ENCODE measurements at regions not wholly inside any gene's neighbourhood (a gene's known extent, or its start where the extent isn't known, plus 50 kb on each side); places are given as distances from the start of the nearest gene placed in this dataset.
"Not testable (repeated sequence)": the region's sequence is repeated elsewhere in the genome, so short reads cannot be mapped to it uniquely, and the experiment has no call there.

DNA sequence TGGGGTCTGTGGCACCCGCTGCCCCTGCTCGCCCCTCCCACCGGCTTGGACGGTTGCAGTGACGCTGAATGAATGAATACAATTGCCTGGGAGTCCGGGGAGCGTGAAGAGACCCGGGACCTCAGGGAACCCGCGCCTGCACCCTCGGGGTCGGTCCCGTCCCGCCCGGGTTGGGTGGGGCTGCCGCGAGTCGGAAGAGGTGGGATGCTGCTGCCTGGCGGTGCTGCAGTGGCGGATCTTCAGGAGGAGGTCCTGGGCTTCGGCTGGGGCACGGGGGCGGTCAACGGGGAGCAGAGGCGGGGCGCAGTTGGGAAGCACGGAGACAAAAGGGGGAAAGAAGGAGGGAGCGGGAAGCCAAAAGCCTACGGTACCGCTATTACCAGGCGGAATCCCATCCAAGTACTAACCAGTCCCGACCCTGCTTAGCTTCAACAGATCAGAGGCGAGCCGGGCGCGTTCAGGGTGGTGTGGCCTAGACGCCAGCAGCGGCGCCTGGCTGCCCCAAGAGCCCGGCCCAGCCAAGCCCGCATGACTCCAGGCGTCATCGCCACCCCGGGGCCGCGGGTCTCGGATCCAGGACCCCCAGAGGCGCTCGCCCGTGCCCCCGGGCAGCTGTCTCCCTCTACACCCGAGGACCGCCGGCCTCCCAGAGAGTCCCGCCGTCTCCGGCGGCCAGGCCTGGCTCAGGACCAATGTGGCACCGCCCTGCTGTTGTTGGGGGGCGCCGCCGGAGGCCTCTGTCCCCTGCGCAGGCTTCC lies 1612.3 kb downstream of the SPATA31A7 start:
- POLR2A ChIA-PET = interaction anchor here (1.2 kb wide), 1 partner anchor 1015 kb away, joined by 4 read pairs; no protein-coding TSS in a partner anchor
- H4K20me1 ChIP-seq (ENCODE audit: insufficient read depth); H3K27me3 ChIP-seq (ENCODE audit: insufficient read depth); DNase-seq; CTCF ChIA-PET; H3K9me2 ChIP-seq; H3F3A ChIP-seq (replicated peaks; ENCODE audit: insufficient read depth); H3K36me3 ChIP-seq (replicated peaks in 1 of 2; ENCODE audit: control insufficient read depth in 1 of 2, insufficient read depth in 2 of 2, low read length in 1 of 2); H3K4me1 ChIP-seq (ENCODE audit: control insufficient read depth in 1 of 2, insufficient read depth in 2 of 2, low read depth in 1 of 2, low read length in 1 of 2); H3K9me3 ChIP-seq: not testable (repeated sequence)
- peak overlapping the region; percentile 67 for H3K4me2 ChIP-seq
- H3K79me2 ChIP-seq (ENCODE audit: insufficient read depth) = peaks cover 26% of the 10 kb centered on the region; the same call in 1 of the 2 replicates
- peak overlapping the region; percentile 70; the same call in 1 of the 2 replicates for H2AFZ ChIP-seq (ENCODE audit: low read depth)
- H3K9ac ChIP-seq = peak overlapping the region; percentile 79
- 0 out of 2 replicates have a peak, but pooled peaks have one; percentile 42 for TF ChIP-seq NRF1 (IDR thresholded peaks at IDR 0.05; ENCODE audit: low read depth, low read length)
- peak; percentile 66 for TF ChIP-seq NFIC (IDR thresholded peaks at IDR 0.05; ENCODE audit: borderline replicate concordance)
- TF ChIP-seq GABPA (IDR thresholded peaks at IDR 0.05; ENCODE audit: low read depth) = peak; percentile 76
- TF ChIP-seq, protein P1, sequence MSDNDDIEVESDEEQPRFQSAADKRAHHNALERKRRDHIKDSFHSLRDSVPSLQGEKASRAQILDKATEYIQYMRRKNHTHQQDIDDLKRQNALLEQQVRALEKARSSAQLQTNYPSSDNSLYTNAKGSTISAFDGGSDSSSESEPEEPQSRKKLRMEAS (IDR thresholded peaks at IDR 0.05; ENCODE audit: low read depth) = peak; percentile 32; the same call in 1 of the 2 replicates
- TF ChIP-seq POLR2AphosphoS5 (IDR thresholded peaks at IDR 0.05; ENCODE audit: low read depth, low read length) = peak; percentile 86
- TF ChIP-seq, protein P2, sequence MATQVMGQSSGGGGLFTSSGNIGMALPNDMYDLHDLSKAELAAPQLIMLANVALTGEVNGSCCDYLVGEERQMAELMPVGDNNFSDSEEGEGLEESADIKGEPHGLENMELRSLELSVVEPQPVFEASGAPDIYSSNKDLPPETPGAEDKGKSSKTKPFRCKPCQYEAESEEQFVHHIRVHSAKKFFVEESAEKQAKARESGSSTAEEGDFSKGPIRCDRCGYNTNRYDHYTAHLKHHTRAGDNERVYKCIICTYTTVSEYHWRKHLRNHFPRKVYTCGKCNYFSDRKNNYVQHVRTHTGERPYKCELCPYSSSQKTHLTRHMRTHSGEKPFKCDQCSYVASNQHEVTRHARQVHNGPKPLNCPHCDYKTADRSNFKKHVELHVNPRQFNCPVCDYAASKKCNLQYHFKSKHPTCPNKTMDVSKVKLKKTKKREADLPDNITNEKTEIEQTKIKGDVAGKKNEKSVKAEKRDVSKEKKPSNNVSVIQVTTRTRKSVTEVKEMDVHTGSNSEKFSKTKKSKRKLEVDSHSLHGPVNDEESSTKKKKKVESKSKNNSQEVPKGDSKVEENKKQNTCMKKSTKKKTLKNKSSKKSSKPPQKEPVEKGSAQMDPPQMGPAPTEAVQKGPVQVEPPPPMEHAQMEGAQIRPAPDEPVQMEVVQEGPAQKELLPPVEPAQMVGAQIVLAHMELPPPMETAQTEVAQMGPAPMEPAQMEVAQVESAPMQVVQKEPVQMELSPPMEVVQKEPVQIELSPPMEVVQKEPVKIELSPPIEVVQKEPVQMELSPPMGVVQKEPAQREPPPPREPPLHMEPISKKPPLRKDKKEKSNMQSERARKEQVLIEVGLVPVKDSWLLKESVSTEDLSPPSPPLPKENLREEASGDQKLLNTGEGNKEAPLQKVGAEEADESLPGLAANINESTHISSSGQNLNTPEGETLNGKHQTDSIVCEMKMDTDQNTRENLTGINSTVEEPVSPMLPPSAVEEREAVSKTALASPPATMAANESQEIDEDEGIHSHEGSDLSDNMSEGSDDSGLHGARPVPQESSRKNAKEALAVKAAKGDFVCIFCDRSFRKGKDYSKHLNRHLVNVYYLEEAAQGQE (IDR thresholded peaks at IDR 0.05; ENCODE audit: low read depth, low read length) = 0 out of 2 replicates have a peak, but pooled peaks have one; percentile 31
- peak; percentile 45; the same call in 1 of the 2 replicates for TF ChIP-seq ELF1 (IDR thresholded peaks at IDR 0.05)
- peak; percentile 47; the same call in 1 of the 2 replicates for TF ChIP-seq YY1 (IDR thresholded peaks at IDR 0.05; ENCODE audit: low read depth)
- TF ChIP-seq MXI1 (IDR thresholded peaks at IDR 0.05; ENCODE audit: low read depth, low read length) = peak; percentile 17; the same call in 1 of the 2 replicates
- peak overlapping the region; percentile 29 to 89 for H3K27ac ChIP-seq (ENCODE audit: low read depth in 2 of 2, low read length in 1 of 2)
- peak overlapping the region; percentile 52 to 65 for H3K4me3 ChIP-seq (ENCODE audit: low read depth in 2 of 2, low read length in 1 of 2)
- WGBS (ENCODE audit: low lambda C conversion rate) = 33% methylated on average over 58 of the region's 63 CpGs

DNA sequence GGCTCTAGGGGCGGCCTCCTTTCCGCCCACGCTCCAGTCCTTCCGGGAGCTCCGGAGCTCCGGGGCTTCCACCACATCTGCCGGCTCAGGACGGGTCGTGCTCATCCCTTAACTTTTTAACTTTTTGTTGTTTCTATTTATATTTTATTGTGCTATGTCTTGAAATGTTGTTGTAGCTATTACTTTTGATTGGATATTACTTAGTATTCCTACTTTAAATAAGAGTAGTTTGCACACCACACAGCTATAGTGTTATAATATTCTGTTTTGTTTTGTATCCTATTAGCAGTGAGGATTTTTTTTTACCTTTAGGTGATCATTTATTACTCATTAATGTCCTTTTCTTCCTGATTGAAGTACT lies 1612.9 kb downstream of the SPATA31A7 start:
- CTCF ChIA-PET = not testable (repeated sequence)
- 24% methylated on average over 9 of the region's 9 CpGs for WGBS (ENCODE audit: low lambda C conversion rate)

DNA sequence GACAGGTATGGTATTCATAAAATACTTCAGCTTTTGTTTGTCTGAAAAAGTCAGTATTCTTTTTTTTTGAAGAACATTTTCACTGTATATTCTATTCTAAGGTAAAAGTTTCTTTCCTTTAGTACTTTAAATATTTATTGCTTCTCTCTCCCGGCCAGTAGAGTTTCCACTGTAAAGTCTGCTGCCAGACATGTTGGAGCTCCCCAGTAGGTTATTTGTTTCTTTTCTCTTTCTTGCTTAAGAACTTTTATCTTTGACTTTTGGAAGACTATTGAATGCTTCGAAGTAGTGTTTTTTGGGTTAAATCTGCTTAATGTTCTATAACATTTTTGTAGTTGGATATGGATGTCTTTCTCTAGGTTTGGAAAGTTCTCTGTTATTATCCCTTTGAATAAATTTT lies 1613.3 kb downstream of the SPATA31A7 start:
- H3K4me2 ChIP-seq = peak overlapping the region; percentile 67
- H3K27me3 ChIP-seq (ENCODE audit: insufficient read depth); CTCF ChIA-PET; H3K36me3 ChIP-seq (replicated peaks in 1 of 2; ENCODE audit: control insufficient read depth in 1 of 2, insufficient read depth in 2 of 2, low read length in 1 of 2); H3K9me2 ChIP-seq; H3K4me1 ChIP-seq (ENCODE audit: control insufficient read depth in 1 of 2, insufficient read depth in 2 of 2, low read depth in 1 of 2, low read length in 1 of 2); H3F3A ChIP-seq (replicated peaks; ENCODE audit: insufficient read depth); DNase-seq; H3K9me3 ChIP-seq; H4K20me1 ChIP-seq (ENCODE audit: insufficient read depth): not testable (repeated sequence)
- peaks cover 26% of the 10 kb centered on the region; the same call in 1 of the 2 replicates for H3K79me2 ChIP-seq (ENCODE audit: insufficient read depth)
- H3K9ac ChIP-seq = peak overlapping the region; percentile 79
- H3K4me3 ChIP-seq (ENCODE audit: low read depth in 2 of 2, low read length in 1 of 2) = peak overlapping the region; percentile 52 to 65
- POLR2A ChIA-PET = interaction anchor here (1.2 kb wide), 1 partner anchor 1014 kb away, joined by 4 read pairs; no protein-coding TSS in a partner anchor
- H3K27ac ChIP-seq (ENCODE audit: low read depth in 2 of 2, low read length in 1 of 2) = peak overlapping the region in 1 of 2 experiments; percentile 29; a peak in 2 of 4 replicates
- peak overlapping the region; percentile 78 for H2AFZ ChIP-seq (ENCODE audit: low read depth)
- 26% methylated on average over 2 of the region's 2 CpGs for WGBS (ENCODE audit: low lambda C conversion rate)

More for the DNA sequence above, 1612.9 kb downstream of the SPATA31A7 start:
- POLR2A ChIA-PET = interaction anchor here (1.2 kb wide), 1 partner anchor 1015 kb away, joined by 4 read pairs; no protein-coding TSS in a partner anchor
- Histone ChIP-seq H3K79me2 (ENCODE audit: insufficient read depth) (peaks cover 26% of the 10 kb centered on the region; the same call in 1 of the 2 replicates), H3K4me2 (peak overlapping the region; percentile 67), H2AFZ (ENCODE audit: low read depth) (peak overlapping the region; percentile 78), H3K27ac (ENCODE audit: low read depth in 2 of 2, low read length in 1 of 2) (peak overlapping the region; percentile 29 to 89; a peak in 3 of 4 replicates), H3K9ac (peak overlapping the region; percentile 79), H3K4me3 (ENCODE audit: low read depth in 2 of 2, low read length in 1 of 2) (peak overlapping the region; percentile 52 to 65)
- not testable (repeated sequence) for H3K9me3 ChIP-seq; H3K36me3 ChIP-seq (replicated peaks in 1 of 2; ENCODE audit: control insufficient read depth in 1 of 2, insufficient read depth in 2 of 2, low read length in 1 of 2); DNase-seq; H3F3A ChIP-seq (replicated peaks; ENCODE audit: insufficient read depth); H3K4me1 ChIP-seq (ENCODE audit: control insufficient read depth in 1 of 2, insufficient read depth in 2 of 2, low read depth in 1 of 2, low read length in 1 of 2); H4K20me1 ChIP-seq (ENCODE audit: insufficient read depth); H3K27me3 ChIP-seq (ENCODE audit: insufficient read depth); H3K9me2 ChIP-seq
- TF ChIP-seq MXI1 (IDR thresholded peaks at IDR 0.05; ENCODE audit: low read depth, low read length) (peak; percentile 7; the same call in 1 of the 2 replicates), GABPA (IDR thresholded peaks at IDR 0.05; ENCODE audit: low read depth) (peak; percentile 25; the same call in 1 of the 2 replicates)

DNA sequence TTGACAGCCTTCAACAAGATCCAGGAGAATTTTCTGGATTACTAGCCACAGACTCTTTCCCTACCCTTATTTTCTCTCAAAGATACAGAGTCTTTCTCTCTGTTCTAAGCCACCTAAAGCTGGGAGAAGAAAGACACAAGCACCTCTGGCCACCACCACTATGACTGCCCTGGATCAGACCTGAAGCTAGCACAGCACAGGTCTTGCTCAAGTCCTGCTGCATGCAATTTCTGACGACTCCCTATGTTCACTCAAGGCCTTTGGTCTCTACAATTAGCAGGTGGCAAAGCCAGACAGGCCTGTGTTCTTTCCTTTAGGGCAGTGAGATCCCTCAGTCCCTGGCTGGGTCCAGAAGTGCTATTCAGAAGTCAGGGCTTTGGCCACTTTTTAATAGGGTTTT lies 1614.5 kb downstream of the SPATA31A7 start:
- H3K79me2 ChIP-seq (ENCODE audit: insufficient read depth) = peaks cover 20% of the 10 kb centered on the region; the same call in 1 of the 2 replicates
- POLR2A ChIA-PET; H3K27ac ChIP-seq (ENCODE audit: low read depth in 2 of 2, low read length in 1 of 2); H3K36me3 ChIP-seq (replicated peaks in 1 of 2; ENCODE audit: control insufficient read depth in 1 of 2, insufficient read depth in 2 of 2, low read length in 1 of 2); H3K9me2 ChIP-seq; H3F3A ChIP-seq (replicated peaks; ENCODE audit: insufficient read depth); H3K9ac ChIP-seq; DNase-seq; H3K4me2 ChIP-seq; H2AFZ ChIP-seq (ENCODE audit: low read depth); H3K9me3 ChIP-seq; H3K4me1 ChIP-seq (ENCODE audit: control insufficient read depth in 1 of 2, insufficient read depth in 2 of 2, low read depth in 1 of 2, low read length in 1 of 2); CTCF ChIA-PET; H3K4me3 ChIP-seq (ENCODE audit: low read depth in 2 of 2, low read length in 1 of 2); H4K20me1 ChIP-seq (ENCODE audit: insufficient read depth); H3K27me3 ChIP-seq (ENCODE audit: insufficient read depth): not testable (repeated sequence)
- WGBS (ENCODE audit: low lambda C conversion rate) = 22% methylated on average over 1 of the region's 1 CpG
